HEK293 (cell line): ENCODE measurements at regions not wholly inside any gene's neighbourhood (a gene's known extent, or its start where the extent isn't known, plus 50 kb on each side); places are given as distances from the start of the nearest gene placed in this dataset.

Source experiments
- CTCF ChIA-PET: fragments of 350-600 bp; formaldehyde crosslinking; extraction: SDS; loops from one replicate; lab custom pipeline; 2021; ENCODE audit warnings: antibody characterized with exemption; lab: Yijun Ruan, JAX
- POLR2A ChIA-PET: fragments of 300-600 bp; formaldehyde crosslinking; extraction: SDS; loops from one replicate; lab custom pipeline; 2020; ENCODE audit warnings: antibody characterized with exemption, inconsistent platforms; lab: Yijun Ruan, JAX
- H3K27ac ChIP-seq: fragments of 200-500 bp; sonication (Bioruptor generic); 2 replicates; pipeline ENCODE4 v1.5.1; 2014; ENCODE audit warnings: low read depth, low read length, control low read depth, inconsistent platforms; ENCODE audit errors: extremely low read depth
- H3K36me3 ChIP-seq, 2 experiments: fragments of 200-500 bp in 1 of 2; sonication (Bioruptor generic) in 1 of 2; 1 replicate in 1 of 2; 2 replicates in 1 of 2; pipeline ENCODE4 v1.5.1; 2014 to 2017; ENCODE audit warnings: inconsistent platforms in 2 of 2, low read length in 2 of 2; ENCODE audit not compliant: control insufficient read depth in 2 of 2, insufficient read depth in 1 of 2
- H3K4me1 ChIP-seq: fragments of 200-500 bp; sonication (Bioruptor generic); 2 replicates; pipeline ENCODE4 v1.5.1; 2014; ENCODE audit warnings: mild to moderate bottlenecking, low read length, inconsistent platforms; ENCODE audit not compliant: control insufficient read depth, insufficient read depth
- H3K4me3 ChIP-seq: 2 replicates; pipeline ENCODE4 v1.5.1; 2011; ENCODE audit warnings: low read depth, mild to moderate bottlenecking, control low read depth, low read length, moderate library complexity
- H3K9me3 ChIP-seq: fragments of 200-500 bp; sonication (Bioruptor generic); 2 replicates; pipeline ENCODE4 v1.5.1; 2014; ENCODE audit warnings: low read depth, low read length, inconsistent platforms; ENCODE audit not compliant: control insufficient read depth, insufficient read depth
- GLI4 ChIP-seq: fragments of 450-650 bp; formaldehyde crosslinking; IDR thresholded peaks from 2 replicates; pipeline ENCODE4 v1.5.1; 2016; ENCODE audit warnings: missing biosample characterization, missing genetic modification characterization
- HOXA7 ChIP-seq: sonication (generic); formaldehyde crosslinking; IDR thresholded peaks from 2 replicates; pipeline ENCODE4 v1.8.1; 2022; ENCODE audit warnings: missing genetic modification reagents, borderline replicate concordance
- KLF16 ChIP-seq: fragments of 450-650 bp; formaldehyde crosslinking; IDR thresholded peaks from 2 replicates; pipeline ENCODE4 v1.5.1; 2017; ENCODE audit warnings: missing biosample characterization, missing genetic modification characterization
- MEIS1 ChIP-seq: sonication (generic); formaldehyde crosslinking; IDR thresholded peaks from 2 replicates; pipeline ENCODE4 v1.8.1; 2022; ENCODE audit warnings: missing genetic modification reagents, mild to moderate bottlenecking, borderline replicate concordance
- SETDB1 ChIP-seq: IDR thresholded peaks from one replicate; pipeline ENCODE4 v1.6.1; 2017; ENCODE audit warnings: mild to moderate bottlenecking, low read length, moderate library complexity, mixed read lengths; ENCODE audit not compliant: insufficient read length
- ZEB2 ChIP-seq: fragments of 450-650 bp; formaldehyde crosslinking; IDR thresholded peaks from 2 replicates; pipeline ENCODE4 v1.5.1; 2016; ENCODE audit warnings: missing biosample characterization, missing genetic modification characterization
- ZIC2 ChIP-seq: fragments of 450-650 bp; formaldehyde crosslinking; IDR thresholded peaks from 2 replicates; pipeline ENCODE4 v1.5.1; 2016; ENCODE audit warnings: missing biosample characterization, missing genetic modification characterization
- ZNF138 ChIP-seq: fragments of 450-650 bp; formaldehyde crosslinking; IDR thresholded peaks from 2 replicates; pipeline ENCODE4 v1.5.1; 2016; ENCODE audit warnings: missing biosample characterization, missing genetic modification characterization, borderline replicate concordance
- ZNF157 ChIP-seq: fragments of 450-650 bp; formaldehyde crosslinking; IDR thresholded peaks from 2 replicates; pipeline ENCODE4 v1.5.1; 2016; ENCODE audit warnings: missing biosample characterization, missing genetic modification characterization
- ZNF2 ChIP-seq: fragments of 450-650 bp; formaldehyde crosslinking; IDR thresholded peaks from 2 replicates; pipeline ENCODE4 v1.5.1; 2016; ENCODE audit warnings: missing biosample characterization, missing genetic modification characterization
- ZNF214 ChIP-seq: fragments of 450-650 bp; formaldehyde crosslinking; IDR thresholded peaks from 2 replicates; pipeline ENCODE4 v1.5.1; 2017; ENCODE audit warnings: missing biosample characterization, mild to moderate bottlenecking, missing genetic modification characterization, borderline replicate concordance
- ZNF239 ChIP-seq: fragments of 450-650 bp; formaldehyde crosslinking; IDR thresholded peaks from 2 replicates; pipeline ENCODE4 v1.5.1; 2016; ENCODE audit warnings: missing biosample characterization, missing genetic modification characterization
- ZNF324 ChIP-seq: fragments of 450-650 bp; formaldehyde crosslinking; IDR thresholded peaks from 2 replicates; pipeline ENCODE4 v1.5.1; 2016; ENCODE audit warnings: missing biosample characterization, missing genetic modification characterization
- ZNF404 ChIP-seq: fragments of 450-650 bp; formaldehyde crosslinking; IDR thresholded peaks from 2 replicates; pipeline ENCODE4 v1.5.1; 2017; ENCODE audit warnings: missing biosample characterization, missing genetic modification characterization
- ZNF48 ChIP-seq: fragments of 450-650 bp; formaldehyde crosslinking; IDR thresholded peaks from 2 replicates; pipeline ENCODE4 v1.5.1; 2016; ENCODE audit warnings: missing biosample characterization, missing genetic modification characterization
- ZNF660 ChIP-seq: fragments of 450-650 bp; IDR thresholded peaks from 2 replicates; pipeline ENCODE4 v1.5.1; 2018; ENCODE audit warnings: missing biosample characterization, mild to moderate bottlenecking, missing genetic modification characterization
- ZNF701 ChIP-seq: fragments of 450-650 bp; formaldehyde crosslinking; IDR thresholded peaks from 2 replicates; pipeline ENCODE4 v1.5.1; 2016; ENCODE audit warnings: missing biosample characterization, missing genetic modification characterization
- ZNF785 ChIP-seq: fragments of 450-650 bp; formaldehyde crosslinking; IDR thresholded peaks from 2 replicates; pipeline ENCODE4 v1.5.1; 2016; ENCODE audit warnings: missing biosample characterization, missing genetic modification characterization
- ZNF843 ChIP-seq: fragments of 450-650 bp; formaldehyde crosslinking; IDR thresholded peaks from 2 replicates; pipeline ENCODE4 v1.5.1; 2016; ENCODE audit warnings: missing biosample characterization, missing genetic modification characterization
- ZXDB ChIP-seq: fragments of 450-650 bp; formaldehyde crosslinking; IDR thresholded peaks from 2 replicates; pipeline ENCODE4 v1.5.1; 2016; ENCODE audit warnings: missing biosample characterization, missing genetic modification characterization
- TF ChIP-seq, protein P1 (sequence below): fragments of 450-650 bp; IDR thresholded peaks from 2 replicates; pipeline ENCODE4 v1.5.1; 2018; ENCODE audit warnings: missing biosample characterization, missing genetic modification characterization
- TF ChIP-seq, protein P2 (sequence below): fragments of 450-650 bp; formaldehyde crosslinking; IDR thresholded peaks from 2 replicates; pipeline ENCODE4 v1.5.1; 2017; ENCODE audit warnings: missing biosample characterization, missing genetic modification characterization
- TF ChIP-seq, protein P3 (sequence below): fragments of 450-650 bp; formaldehyde crosslinking; IDR thresholded peaks from 2 replicates; pipeline ENCODE4 v1.5.1; 2016; ENCODE audit warnings: missing biosample characterization, missing genetic modification characterization

DNA sequence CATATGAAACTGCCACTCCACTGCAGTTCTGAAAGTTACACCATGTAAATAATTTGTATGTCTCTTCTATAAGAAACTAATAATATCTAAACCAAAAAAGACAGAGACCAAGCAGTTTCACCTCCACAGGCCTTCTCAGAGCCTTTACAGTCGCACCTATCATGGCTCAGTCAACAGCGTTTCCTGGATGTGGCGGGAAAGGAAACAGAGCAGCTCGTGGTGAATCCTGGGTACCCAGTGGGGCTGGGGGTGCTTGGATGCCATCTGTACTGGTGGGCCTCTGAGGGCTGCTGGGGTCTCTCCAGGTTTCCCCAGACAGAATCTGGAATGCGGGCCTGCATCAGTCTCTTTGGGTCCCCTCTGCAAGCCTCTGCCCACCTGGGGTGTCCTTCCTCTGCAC lies 100.2 kb upstream of the CASZ1 start:
- H3K4me3 ChIP-seq = no peak overlapping the region
- peaks cover 3% of the 10 kb centered on the region; the same call in 1 of the 2 replicates for H3K4me1 ChIP-seq
- H3K27ac ChIP-seq = no peak overlapping the region
- TF ChIP-seq ZNF660 (tag by site-specific recombination) = no peak
- no peak for TF ChIP-seq ZNF843 (tag by site-specific recombination)
- peak; percentile 91 for TF ChIP-seq ZNF239
- H3K9me3 ChIP-seq = no peaks in the 10 kb centered on the region
- no peaks in the 10 kb centered on the region for H3K36me3 ChIP-seq
- ChIA-PET POLR2A (no interaction called here), CTCF (interaction anchor here (1.4 kb wide), 1 partner anchor 14 kb away, joined by 4 read pairs; no protein-coding TSS in a partner anchor)

DNA sequence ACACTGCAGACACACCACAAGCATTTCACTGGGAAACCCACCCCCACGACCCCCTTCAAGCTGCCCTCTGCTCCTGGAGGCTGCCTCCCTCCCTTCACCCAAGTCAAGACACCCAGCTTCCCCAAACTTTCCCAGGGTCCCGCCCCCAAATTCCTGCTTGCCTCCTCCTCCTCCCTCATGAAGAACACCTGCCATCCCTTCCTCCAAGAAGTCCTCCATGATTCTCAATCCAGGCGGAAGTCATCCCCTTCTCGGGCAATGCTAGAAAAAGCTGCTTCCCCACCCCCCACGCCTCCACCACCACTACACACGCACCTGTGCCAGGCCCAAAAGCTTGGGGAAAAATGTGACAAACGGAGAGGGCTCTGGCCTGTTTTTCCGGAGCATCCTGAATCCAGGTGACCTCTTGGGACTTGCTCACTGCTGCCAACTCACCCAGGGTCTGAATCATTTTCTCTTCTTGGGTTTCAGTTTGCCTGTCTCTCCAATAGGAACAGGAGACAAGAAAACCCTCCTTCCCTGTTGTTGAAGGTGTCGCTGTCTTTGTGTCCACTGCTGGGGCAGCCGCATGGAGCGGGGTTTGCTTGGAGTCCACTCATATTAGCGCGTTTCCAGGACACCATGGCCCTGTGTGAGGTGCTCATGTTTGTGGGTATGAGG lies 101.0 kb upstream of the CASZ1 start:
- Histone ChIP-seq H3K27ac (no peak overlapping the region), H3K36me3 (no peaks in the 10 kb centered on the region), H3K4me3 (no peak overlapping the region), H3K4me1 (peaks cover 3% of the 10 kb centered on the region; the same call in 1 of the 2 replicates), H3K9me3 (no peaks in the 10 kb centered on the region)
- POLR2A ChIA-PET = no interaction called here
- no peak for TF ChIP-seq ZNF785 (tag by site-specific recombination)
- TF ChIP-seq GLI4 = no peak
- TF ChIP-seq ZNF404 = no peak
- TF ChIP-seq, protein P1, sequence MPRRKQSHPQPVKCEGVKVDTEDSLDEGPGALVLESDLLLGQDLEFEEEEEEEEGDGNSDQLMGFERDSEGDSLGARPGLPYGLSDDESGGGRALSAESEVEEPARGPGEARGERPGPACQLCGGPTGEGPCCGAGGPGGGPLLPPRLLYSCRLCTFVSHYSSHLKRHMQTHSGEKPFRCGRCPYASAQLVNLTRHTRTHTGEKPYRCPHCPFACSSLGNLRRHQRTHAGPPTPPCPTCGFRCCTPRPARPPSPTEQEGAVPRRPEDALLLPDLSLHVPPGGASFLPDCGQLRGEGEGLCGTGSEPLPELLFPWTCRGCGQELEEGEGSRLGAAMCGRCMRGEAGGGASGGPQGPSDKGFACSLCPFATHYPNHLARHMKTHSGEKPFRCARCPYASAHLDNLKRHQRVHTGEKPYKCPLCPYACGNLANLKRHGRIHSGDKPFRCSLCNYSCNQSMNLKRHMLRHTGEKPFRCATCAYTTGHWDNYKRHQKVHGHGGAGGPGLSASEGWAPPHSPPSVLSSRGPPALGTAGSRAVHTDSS (tag by site-specific recombination) = no peak
- no peak for TF ChIP-seq ZXDB
- TF ChIP-seq ZNF138 (tag by site-specific recombination) = no peak
- TF ChIP-seq KLF16 (tag by site-specific recombination) = no peak
- TF ChIP-seq ZNF701 = no peak
- TF ChIP-seq, protein P2, sequence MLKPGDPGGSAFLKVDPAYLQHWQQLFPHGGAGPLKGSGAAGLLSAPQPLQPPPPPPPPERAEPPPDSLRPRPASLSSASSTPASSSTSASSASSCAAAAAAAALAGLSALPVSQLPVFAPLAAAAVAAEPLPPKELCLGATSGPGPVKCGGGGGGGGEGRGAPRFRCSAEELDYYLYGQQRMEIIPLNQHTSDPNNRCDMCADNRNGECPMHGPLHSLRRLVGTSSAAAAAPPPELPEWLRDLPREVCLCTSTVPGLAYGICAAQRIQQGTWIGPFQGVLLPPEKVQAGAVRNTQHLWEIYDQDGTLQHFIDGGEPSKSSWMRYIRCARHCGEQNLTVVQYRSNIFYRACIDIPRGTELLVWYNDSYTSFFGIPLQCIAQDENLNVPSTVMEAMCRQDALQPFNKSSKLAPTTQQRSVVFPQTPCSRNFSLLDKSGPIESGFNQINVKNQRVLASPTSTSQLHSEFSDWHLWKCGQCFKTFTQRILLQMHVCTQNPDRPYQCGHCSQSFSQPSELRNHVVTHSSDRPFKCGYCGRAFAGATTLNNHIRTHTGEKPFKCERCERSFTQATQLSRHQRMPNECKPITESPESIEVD (tag by site-specific recombination) = no peak
- no peak for TF ChIP-seq HOXA7 (CRISPR knock-in tag)
- TF ChIP-seq ZNF157 (tag by site-specific recombination) = no peak
- TF ChIP-seq ZNF48 (tag by site-specific recombination) = no peak
- no peak for TF ChIP-seq ZNF324
- TF ChIP-seq MEIS1 (CRISPR knock-in tag) = no peak
- TF ChIP-seq SETDB1 = no peak
- no peak for TF ChIP-seq ZEB2 (tag by site-specific recombination)
- no peak for TF ChIP-seq ZIC2 (tag by site-specific recombination)
- no peak for TF ChIP-seq ZNF214 (tag by site-specific recombination)
- TF ChIP-seq, protein P3, sequence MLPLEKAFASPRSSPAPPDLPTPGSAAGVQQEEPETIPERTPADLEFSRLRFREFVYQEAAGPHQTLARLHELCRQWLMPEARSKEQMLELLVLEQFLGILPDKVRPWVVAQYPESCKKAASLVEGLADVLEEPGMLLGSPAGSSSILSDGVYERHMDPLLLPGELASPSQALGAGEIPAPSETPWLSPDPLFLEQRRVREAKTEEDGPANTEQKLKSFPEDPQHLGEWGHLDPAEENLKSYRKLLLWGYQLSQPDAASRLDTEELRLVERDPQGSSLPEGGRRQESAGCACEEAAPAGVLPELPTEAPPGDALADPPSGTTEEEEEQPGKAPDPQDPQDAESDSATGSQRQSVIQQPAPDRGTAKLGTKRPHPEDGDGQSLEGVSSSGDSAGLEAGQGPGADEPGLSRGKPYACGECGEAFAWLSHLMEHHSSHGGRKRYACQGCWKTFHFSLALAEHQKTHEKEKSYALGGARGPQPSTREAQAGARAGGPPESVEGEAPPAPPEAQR = no peak
- TF ChIP-seq ZNF2 (tag by site-specific recombination) = no peak
- CTCF ChIA-PET = no interaction called here
